SKM-1 (cell line): ENCODE measurements at regions not wholly inside any gene's neighbourhood (a gene's known extent, or its start where the extent isn't known, plus 50 kb on each side); places are given as distances from the start of the nearest gene placed in this dataset.

Source experiments
- DNase-seq: peaks from one replicate; lab custom pipeline; 2025; ENCODE audit not compliant: unreplicated experiment; lab: John Stamatoyannopoulos, UW

DNA sequence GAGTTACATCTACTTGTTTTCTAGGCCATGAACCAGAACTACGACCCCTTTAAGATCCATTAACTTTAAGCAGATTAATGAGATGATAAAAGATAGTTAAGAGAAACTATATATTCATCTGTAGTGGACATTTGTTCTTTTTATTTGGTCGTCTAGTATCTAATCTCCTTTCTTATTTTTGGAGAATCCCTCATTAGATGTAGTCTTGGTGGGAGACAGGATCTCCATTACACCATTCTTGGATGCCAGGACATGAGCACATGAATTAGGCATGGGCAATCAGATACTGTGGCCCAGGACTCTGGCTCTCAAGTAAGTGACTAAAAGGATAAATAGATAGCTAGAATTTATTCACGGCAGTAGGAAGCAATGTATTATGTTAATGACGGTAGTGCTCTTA is 245.0 kb downstream of the ATP23 start:
- DNase-seq, result no peak

DNA sequence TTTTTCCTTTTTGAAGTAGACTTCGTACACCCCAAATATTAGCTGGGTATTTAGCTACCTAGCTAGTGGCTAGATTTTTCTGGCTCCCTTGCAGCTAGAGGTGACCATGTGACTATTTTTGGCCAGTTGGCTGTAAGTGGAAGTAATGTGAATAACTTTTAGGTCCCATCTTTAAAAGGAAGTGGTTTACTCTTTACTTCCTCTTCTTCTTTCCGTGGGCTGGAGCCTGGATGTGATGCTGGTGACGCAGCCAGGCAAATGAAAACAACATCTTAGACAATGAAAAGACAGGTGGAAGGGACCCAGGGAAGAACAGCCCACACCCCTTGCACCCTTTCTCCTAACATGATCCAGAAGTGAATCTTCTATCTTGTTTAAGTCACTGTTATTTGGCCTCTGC is 245.5 kb downstream of the ATP23 start:
- no peak for DNase-seq

DNA sequence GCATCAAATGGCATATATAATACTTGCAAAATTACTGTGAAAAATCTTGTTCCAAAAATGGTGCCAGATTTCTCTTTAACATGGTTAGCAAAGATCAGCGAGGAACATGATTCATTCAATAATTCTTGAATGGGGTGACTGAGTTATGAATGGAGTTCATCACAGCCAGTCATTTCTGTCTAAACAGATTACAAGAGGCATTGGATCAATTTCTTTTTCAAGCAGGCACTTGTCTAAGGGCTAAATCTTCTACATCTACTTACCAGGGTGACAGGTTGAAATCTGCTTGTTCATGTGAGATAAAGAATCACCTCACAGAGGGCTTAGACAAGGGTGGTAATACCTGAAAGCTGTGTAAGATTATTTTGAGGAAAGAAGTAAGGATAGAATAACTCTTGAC is 247.7 kb downstream of the ATP23 start:
- no peak for DNase-seq

DNA sequence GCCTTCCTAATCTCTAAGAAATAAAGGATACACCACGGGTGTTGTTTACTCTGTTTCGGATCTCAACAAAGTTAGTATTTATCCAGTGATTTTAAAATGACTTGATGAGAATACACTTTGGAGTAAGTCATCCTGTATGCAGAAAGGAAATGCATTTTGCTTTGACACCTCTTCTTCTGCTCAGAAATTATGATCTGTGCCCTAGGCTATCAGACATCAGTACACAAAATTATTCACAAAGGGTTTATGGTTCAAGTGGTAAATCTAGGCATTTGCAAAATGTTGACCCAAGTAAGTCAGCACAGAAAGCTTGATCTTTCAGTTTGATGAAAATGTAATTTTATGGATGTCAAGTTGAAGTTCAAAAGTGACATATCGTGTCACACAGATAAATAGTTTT is 248.5 kb downstream of the ATP23 start:
- DNase-seq, result no peak

DNA sequence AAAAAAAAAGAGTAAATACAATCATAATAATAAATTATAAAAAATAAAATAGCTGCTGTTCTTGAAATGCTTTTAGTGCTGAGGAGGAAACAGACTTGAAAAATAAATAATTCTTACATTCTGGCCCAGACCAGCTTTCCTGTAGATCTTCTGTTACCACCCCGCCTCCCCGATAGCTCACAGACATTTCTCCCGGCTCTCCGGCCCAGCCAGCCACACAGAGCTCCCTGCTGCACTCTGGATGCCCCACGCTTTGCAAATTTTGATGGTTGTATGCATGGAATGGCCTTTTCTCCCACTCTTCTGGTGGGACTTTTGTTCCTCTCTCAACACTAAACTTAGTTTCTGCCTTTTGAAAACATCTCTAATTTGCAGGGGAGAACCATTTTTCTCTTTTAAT is 249.3 kb downstream of the ATP23 start:
- no peak for DNase-seq

DNA sequence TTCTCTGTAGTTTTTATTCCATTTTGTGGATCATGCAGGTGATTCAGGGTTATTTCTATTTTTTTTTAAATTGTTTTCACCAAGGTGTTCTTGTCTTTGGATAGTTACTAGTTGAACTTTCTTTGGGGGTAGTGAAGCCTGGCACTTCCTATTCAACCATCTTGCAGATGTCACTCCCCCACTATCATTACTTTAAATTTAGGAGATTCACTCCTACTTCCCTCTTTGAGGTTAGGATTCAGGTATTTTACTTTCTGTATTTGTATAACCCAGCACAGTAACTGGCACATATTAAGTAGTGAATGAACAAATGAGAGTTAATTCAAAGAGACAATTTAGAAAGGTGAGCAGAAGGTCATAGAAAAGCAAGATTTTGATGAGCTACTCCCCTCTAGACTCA is 255.6 kb downstream of the ATP23 start:
- DNase-seq, result no peak

DNA sequence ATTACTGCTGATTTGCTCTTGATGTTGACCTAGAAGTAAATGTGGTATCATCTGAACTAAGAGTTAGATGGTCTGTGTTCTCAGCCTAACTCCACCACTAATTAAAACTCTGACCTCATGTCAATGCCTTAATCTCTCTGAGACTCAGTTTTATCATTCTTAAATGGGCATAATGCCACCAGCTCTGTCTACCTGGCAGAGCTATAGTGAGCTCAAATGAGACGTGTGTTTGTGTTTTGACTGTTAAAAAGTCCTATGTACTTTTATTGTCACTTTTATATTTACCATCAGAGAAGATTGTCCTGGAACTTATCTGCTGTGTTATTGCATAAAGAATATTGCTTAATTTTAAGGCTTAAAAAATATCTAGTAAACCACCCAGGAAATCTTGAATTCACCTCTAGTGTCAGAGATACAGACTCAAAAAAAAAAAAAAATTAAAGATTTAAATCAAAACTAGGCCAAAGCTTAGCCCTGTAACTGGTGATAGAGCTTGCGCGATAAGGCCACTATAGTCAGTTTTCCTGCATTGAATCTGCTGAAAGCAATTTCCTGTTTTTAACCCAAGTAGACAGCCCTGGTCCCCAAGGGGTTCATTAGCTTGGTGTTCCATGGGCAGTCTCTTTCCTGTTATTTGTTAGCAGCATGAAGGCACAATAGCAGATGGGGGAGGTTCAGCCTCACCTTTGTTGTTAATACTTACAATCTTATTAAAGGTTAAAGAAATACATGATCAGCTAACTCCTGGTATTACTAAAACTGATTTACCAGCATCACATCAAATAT is 261.8 kb downstream of the ATP23 start:
- no peak for DNase-seq

DNA sequence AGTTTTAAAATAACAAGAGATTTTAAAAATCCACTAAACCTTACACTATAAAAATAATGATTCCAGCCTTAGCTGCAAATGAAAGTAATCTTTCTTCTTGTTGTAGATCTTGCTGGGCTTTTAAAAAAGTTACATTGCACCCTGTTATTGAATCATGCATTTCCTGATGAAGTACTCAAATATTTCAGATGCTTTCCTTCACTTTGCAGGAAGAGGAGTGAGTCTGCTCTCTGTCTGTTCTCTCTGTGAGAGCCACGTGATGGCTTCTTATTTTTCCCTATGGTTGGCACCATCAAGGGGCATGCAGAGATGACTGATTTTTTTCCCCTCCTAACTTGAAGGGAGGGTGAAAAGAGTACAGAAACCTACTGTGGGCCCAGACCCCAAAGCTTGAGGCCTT is 262.7 kb downstream of the ATP23 start:
- no peak for DNase-seq

DNA sequence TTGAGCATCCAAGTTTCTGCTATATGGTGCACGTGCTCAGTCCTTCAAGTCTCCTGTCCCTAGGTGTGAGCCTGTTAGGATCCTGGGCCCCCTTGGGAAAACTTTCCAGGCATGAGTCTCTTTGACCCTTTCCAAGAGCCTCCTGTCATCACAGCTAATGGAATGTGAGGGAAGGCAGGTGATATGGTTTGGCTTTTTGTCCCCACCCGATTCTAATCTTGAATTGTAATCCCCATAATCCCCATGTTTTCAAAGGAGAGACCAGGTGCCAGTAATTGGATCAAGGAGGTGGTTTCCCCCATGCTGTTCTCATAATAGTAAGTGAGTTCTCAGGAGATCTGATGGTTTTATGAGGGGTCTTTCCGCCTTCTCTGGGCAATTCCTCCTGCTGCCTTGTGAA is 265.5 kb downstream of the ATP23 start:
- no peak for DNase-seq

DNA sequence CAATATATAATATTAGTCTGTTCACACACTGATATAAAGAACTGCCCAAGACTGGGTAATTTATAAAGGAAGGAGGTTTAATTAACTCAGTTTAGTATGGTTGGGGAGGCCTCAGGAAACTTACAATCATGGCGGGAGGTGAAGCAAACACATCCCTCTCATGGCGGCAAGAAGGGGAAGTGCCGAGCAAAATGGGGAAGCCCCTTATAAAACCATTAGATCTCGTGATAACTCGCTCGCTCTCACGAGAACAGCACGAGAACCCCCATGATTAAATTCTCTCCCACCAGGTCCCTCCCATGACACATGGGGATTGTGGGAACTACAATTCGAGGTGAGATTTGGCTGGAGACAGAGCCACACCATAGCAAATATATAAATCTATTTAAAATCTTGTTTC is 269.8 kb downstream of the ATP23 start:
- no peak for DNase-seq

DNA sequence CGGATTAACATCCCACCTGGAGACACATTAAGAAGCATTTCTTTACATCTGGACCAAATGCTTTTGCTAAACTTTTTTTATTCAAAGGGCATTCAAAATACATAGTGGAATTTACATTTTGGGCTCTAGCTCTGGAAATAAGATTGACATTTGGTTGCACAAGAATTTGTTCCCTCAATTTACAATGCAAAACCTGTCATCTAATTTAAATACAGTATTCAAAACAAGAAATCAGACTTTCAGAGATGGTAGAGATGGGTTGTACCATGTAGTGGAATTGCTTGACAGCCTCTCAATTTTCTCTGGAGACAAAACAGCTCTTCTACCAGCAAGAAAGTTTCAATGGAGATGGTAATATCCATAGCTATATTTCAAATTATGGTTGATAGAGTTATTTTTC is 275.8 kb downstream of the ATP23 start:
- no peak for DNase-seq

DNA sequence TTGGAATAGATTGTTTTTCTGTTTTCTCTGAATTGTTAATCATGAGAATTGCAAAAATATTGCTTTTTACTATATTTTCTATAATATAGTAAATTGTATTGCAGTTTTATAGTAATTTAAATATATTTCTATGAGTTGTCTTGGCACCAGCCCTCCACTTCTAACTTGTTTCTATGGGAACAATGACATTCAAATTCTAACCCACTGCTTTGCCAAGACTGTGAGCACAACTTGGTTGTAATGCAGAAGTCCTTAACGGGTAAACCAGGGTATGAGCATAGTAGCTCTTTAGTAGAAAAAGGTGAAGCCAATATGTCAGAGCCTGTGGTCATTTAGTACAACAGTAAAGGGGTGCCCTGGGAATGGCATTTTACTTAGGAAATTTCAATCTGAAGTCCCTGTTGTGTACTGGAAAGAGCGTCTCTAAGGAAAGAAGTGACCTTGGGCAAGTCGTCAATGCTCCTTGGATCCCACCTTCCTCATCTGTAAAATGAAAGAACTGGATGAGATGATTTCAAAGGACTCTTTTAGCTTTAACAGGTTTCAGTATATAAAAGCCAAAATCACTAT is 283.3 kb downstream of the ATP23 start:
- no peak for DNase-seq

DNA sequence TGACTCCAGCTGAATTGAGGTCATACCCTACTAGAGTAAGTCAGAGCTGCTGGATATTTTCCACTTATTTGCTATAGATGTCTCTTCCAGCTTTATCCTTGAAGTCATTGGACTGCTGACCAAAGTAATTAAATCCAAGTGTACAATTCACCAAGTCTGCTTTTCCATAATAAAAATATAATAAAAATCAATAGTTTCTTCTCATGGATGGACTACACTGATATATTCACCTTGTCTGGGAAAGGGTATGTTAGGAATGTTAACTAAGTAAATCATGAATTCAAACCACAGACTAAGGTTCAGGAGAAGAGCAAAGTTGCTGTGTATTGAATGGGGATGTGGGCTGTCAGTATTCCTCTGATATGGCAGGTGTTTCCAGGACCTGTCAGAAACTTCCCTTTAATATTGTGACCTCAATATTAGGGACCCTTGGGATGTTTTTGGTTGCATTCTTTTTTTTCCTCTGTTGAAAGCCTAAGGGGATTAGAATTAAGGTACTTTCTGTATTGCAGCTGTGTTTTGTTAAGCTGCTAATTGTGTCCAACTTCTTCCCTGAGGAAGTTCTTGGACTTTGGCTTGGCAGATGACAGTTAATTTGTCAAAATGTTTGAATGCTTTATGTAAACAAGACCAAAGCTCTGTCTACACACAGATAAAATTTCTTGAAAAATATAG is 284.0 kb downstream of the ATP23 start:
- no peak for DNase-seq

DNA sequence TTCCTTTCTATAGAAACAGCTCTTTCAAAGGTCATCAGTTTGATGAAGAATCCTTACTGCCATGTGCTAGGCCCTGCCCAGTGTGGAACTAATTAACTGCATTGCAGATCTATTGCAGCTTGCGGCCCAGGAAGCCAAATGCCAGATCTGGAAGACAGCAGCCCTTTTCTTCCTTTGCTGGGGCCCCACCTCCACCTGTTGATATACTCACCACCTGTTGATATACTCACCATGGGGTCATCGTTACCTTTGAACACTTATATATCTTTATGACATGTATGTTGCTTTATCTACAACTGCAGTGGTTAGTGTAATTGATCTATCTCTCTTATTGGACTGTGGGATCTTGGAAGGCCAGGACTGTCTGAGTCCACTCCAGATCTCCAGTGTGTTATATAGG is 292.5 kb downstream of the ATP23 start:
- DNase-seq, result no peak

DNA sequence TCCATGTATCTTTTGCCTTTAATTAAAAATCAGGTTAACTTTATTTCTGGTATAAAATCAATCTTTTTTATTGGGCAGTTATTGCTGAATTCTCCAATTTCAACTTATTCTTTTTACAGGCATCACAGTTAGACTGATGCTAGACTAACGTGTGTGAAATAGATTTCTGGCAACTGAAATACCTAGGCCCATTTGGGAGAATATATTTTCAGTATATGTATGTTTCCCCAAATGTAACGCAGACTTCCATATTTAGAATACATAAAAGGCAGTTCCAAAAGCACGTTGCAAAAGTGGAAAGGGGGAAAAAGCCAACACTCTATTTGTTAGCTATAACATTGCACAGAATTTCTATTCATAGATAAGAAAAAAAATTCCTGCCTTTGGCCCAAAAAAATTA is 297.0 kb downstream of the ATP23 start:
- DNase-seq, result no peak

DNA sequence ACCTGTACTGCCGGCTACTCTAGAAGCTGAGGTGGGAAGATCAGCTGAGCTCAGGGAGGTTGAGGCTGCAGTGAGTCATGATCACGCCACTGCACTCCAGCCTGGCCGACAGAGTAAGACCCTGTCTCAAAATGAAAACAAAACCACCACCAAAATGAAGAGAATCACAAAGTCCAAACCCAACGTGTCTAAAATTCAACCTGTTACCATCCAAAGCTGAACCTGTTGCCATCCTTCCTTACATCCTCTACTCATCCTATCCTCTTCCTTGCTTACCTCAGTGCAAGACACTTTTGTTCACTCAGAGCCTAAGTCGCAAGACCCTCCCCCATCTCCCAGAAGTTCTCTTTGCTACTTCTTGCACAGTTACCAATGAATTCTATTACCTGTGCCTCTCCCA is 299.7 kb downstream of the ATP23 start:
- no peak for DNase-seq

DNA sequence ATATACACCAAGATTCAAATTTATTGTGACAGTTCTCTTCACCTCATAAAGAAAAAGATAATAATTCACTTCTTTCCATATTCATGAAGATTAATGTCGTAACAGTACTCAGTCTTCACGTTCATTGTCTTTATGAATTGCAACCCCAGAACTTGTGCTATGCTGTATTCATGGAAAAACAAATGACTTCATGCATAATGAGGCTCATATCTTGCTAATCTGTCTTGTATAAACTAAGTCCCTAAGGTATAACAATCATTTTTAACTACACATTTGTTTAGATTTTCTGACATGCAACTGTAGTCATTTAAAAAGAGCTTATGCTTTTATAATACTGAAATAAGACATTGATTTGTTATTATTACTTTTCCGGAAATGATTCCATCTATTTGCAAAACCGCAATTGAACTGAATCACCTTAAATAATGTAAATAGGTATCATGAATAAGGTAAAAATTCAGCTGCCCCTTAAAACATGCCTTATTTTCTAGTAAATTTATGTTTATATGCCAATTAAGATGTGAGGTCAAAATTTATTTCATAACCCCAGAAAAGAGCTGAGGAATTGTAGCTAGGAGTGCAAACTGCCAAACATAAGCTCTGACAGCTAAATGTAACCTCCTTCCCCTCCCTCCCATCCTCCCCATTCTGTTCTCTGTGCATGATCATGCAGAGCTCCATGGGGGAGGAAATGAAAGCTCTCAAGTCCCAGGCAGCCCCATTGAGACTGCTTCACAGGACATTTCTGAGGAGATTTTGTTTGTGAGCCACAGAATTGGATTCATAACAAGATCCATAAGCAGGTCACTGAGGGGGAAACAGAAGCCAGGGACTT is 301.6 kb downstream of the ATP23 start:
- DNase-seq, result no peak

DNA sequence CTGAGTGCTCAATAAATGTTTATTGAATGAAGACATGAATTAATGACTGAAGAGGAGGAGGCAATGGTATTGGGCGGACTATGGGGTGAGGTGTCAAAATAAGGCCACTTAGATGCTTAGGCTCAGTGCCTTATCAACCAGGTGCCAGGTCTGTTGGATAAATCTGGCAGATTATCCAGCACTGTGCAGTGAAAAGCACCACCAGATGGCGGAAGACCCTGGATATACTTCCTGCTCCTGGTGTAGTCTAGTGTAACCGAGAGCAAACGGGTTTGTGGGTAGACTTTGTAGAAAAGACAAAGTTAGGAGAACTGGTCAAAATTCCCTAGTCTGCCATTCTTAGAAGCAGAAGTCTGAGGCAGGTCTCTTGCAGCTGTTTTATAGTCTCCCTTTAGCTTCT is 306.3 kb downstream of the ATP23 start:
- DNase-seq, result no peak

DNA sequence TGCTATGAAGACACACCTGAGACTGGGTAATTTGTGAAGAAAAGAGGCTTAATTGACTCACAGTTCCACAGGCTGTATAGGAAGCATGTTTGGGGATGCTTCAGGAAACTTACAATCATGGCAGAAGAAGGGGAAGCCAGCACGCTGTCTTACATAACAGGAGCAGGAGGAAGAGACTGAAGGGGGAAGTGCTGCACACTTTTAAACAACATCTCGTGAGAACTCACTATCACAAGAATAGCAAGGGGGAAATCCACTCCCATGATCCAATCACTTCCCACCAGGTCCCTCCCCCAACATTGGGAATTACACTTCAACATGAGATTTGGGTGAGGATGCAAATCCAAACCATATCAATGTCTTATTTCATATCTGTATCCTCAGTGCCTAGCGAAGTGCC is 307.2 kb downstream of the ATP23 start:
- DNase-seq, result peak; percentile 12

DNA sequence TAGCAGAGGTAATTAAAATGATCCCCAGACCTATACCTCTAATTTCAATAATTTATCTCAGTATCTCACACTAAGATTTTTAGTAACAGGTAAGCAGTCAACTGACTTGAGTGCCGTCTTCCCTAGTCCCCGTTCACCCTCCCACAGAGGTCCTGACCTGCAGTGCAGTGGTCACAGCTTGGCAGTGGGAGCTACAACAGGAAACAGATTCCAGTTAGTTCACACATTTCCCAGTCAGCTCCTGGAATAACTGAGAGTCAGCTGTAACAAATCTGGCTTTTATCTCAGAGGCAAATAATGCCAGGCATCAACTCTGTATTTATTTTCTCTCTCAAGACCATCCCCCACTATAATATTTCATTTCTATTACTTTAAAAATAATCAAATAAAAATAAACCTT is 308.2 kb downstream of the ATP23 start:
- DNase-seq, result no peak

DNA sequence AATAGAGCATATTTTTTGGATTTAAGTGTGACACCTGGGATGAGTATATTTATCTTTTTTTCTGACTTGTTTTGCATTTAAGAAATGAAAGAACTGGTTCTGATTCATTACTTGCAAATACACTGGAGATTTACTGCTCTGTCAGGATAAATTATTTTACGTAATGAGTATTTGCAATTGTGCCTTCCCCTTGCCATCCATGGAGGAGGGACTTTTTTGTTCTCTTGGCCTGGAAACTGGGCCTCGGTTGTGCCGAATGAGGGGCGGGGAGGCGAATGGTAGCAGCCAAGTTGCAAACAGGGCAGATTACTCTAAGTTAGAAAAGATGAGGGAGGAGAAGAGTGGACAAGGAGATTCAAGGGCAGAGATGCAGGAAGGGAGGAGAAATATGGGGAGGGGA is 308.7 kb downstream of the ATP23 start:
- no peak for DNase-seq

DNA sequence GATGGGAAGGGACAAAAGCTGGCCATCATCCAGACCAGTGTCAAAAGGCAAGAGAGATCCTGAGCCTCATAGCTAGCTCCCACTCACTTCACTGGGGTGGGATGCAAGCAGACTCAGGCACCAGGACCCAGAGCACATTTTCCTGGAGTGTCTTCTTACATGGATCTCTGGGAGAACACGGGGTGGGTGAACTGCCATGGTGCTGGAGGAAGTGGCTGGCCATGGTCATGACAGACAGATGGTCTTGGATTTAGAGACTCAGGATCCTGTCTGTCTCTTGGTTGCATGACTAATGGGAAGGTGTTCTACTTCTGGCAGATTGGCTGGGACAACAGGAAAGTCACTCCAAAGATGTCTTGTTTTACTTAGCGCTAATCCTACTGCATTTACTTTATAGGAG is 311.5 kb downstream of the ATP23 start:
- DNase-seq, result no peak
